H9 (cell line): ENCODE measurements at regions not wholly inside any gene's neighbourhood (a gene's known extent, or its start where the extent isn't known, plus 50 kb on each side); places are given as distances from the start of the nearest gene placed in this dataset.
"Not testable (repeated sequence)": the region's sequence is repeated elsewhere in the genome, so short reads cannot be mapped to it uniquely, and the experiment has no call there.

Source experiments
- DNase-seq: peaks from one replicate; pipeline ENCODE4 v3.0.0-alpha.2; 2017
- H2AFZ ChIP-seq: one replicate; pipeline ENCODE4 v1.6.1; 2013; ENCODE audit warnings: mild to moderate bottlenecking, low read length, control low read depth, moderate library complexity
- H2AK5ac ChIP-seq: 2 replicates; pipeline ENCODE4 v1.6.1; 2013; ENCODE audit warnings: low read length, control low read depth, mixed read lengths; ENCODE audit not compliant: insufficient read length
- H2BK120ac ChIP-seq: one replicate; pipeline ENCODE4 v1.6.1; 2013; ENCODE audit warnings: low read depth, mild to moderate bottlenecking, low read length, control low read depth, inconsistent platforms; ENCODE audit not compliant: poor library complexity, severe bottlenecking
- H2BK12ac ChIP-seq: 2 replicates; pipeline ENCODE4 v1.6.1; 2013; ENCODE audit warnings: low read length, control low read depth, mixed read lengths, low read depth; ENCODE audit not compliant: insufficient read length
- H2BK15ac ChIP-seq: 2 replicates; pipeline ENCODE4 v1.6.1; 2013; ENCODE audit warnings: low read depth, low read length, control low read depth
- H2BK20ac ChIP-seq: one replicate; pipeline ENCODE4 v1.6.1; 2013; ENCODE audit warnings: low read depth, mild to moderate bottlenecking, low read length, control low read depth, inconsistent platforms; ENCODE audit not compliant: poor library complexity, severe bottlenecking
- H2BK5ac ChIP-seq: 2 replicates; pipeline ENCODE4 v1.6.1; 2013; ENCODE audit warnings: low read length, control low read depth, mixed read lengths; ENCODE audit not compliant: insufficient read length
- H3K14ac ChIP-seq: 2 replicates; pipeline ENCODE4 v1.6.1; 2013; ENCODE audit warnings: low read length, control low read depth; ENCODE audit not compliant: insufficient read depth
- H3K18ac ChIP-seq: 2 replicates; pipeline ENCODE4 v1.6.1; 2013; ENCODE audit warnings: low read depth, mild to moderate bottlenecking, mixed read lengths, low read length, control low read depth; ENCODE audit not compliant: insufficient read length
- H3K23ac ChIP-seq: 2 replicates; pipeline ENCODE4 v1.6.1; 2013; ENCODE audit warnings: low read length, control low read depth, mixed read lengths, low read depth; ENCODE audit not compliant: insufficient read length
- H3K23me2 ChIP-seq: 2 replicates; pipeline ENCODE4 v1.6.1; 2013; ENCODE audit warnings: low read depth, mild to moderate bottlenecking, mixed read lengths, low read length, control low read depth; ENCODE audit not compliant: insufficient read length, poor library complexity, severe bottlenecking
- H3K27ac ChIP-seq: 2 replicates; pipeline ENCODE4 v1.5.1; 2013; ENCODE audit warnings: low read length, control low read depth, mixed read lengths, low read depth; ENCODE audit not compliant: insufficient read length
- H3K27me3 ChIP-seq: 2 replicates; pipeline ENCODE4 v1.6.1; 2013; ENCODE audit warnings: low read length, control low read depth, inconsistent platforms; ENCODE audit not compliant: insufficient read depth
- H3K4ac ChIP-seq: 2 replicates; pipeline ENCODE4 v1.6.1; 2013; ENCODE audit warnings: low read depth, mild to moderate bottlenecking, control low read depth, inconsistent platforms, low read length, moderate library complexity
- H3K4me1 ChIP-seq: 2 replicates; pipeline ENCODE4 v1.6.1; 2013; ENCODE audit warnings: low read length, control low read depth, inconsistent platforms; ENCODE audit not compliant: insufficient read depth
- H3K4me2 ChIP-seq: 2 replicates; pipeline ENCODE4 v1.6.1; 2013; ENCODE audit warnings: low read length, control low read depth, mixed read lengths; ENCODE audit not compliant: insufficient read length, insufficient read depth
- H3K56ac ChIP-seq: 2 replicates; pipeline ENCODE4 v1.6.1; 2013; ENCODE audit warnings: low read depth, mild to moderate bottlenecking, mixed read lengths, low read length, control low read depth; ENCODE audit not compliant: insufficient read length
- H3K79me1 ChIP-seq: 2 replicates; pipeline ENCODE4 v1.6.1; 2013; ENCODE audit warnings: low read depth, mild to moderate bottlenecking, moderate library complexity, low read length, control low read depth, inconsistent platforms; ENCODE audit not compliant: insufficient read depth, poor library complexity, severe bottlenecking
- H3K79me2 ChIP-seq: 2 replicates; pipeline ENCODE4 v1.6.1; 2013; ENCODE audit warnings: low read length, control low read depth, inconsistent platforms; ENCODE audit not compliant: insufficient read depth
- H3K9ac ChIP-seq: 2 replicates; pipeline ENCODE4 v1.6.1; 2013; ENCODE audit warnings: low read length, control low read depth, mixed read lengths; ENCODE audit not compliant: insufficient read length; ENCODE audit errors: extremely low read depth
- H3K9me3 ChIP-seq: one replicate; pipeline ENCODE4 v1.6.1; 2013; ENCODE audit warnings: low read depth, low read length, inconsistent platforms; ENCODE audit not compliant: control insufficient read depth
- H3T11ph ChIP-seq: one replicate; pipeline ENCODE4 v1.6.1; 2013; ENCODE audit warnings: mild to moderate bottlenecking, low read length, control low read depth, inconsistent platforms
- H4K20me1 ChIP-seq: one replicate; pipeline ENCODE4 v1.6.1; 2013; ENCODE audit not compliant: control insufficient read depth, insufficient read length, insufficient read depth
- H4K5ac ChIP-seq: 2 replicates; pipeline ENCODE4 v1.6.1; 2013; ENCODE audit warnings: low read depth, mild to moderate bottlenecking, mixed read lengths, low read length, control low read depth; ENCODE audit not compliant: insufficient read length
- H4K8ac ChIP-seq: replicated peaks from 2 replicates; pipeline ENCODE4 v1.6.1; 2013; ENCODE audit warnings: low read length, control low read depth, mixed read lengths, low read depth; ENCODE audit not compliant: insufficient read length
- H4K91ac ChIP-seq: 2 replicates; pipeline ENCODE4 v1.6.1; 2013; ENCODE audit warnings: low read depth, mild to moderate bottlenecking, moderate library complexity, mixed read lengths, low read length, control low read depth; ENCODE audit not compliant: insufficient read length
- H3K27ac Mint-ChIP-seq, 3 experiments: 2 replicates in 2 of 3; 3 replicates in 1 of 3; pipeline ENCODE4 v1.8.0; 2020 to 2021; ENCODE audit warnings: mixed read lengths in 3 of 3, mild to moderate bottlenecking in 1 of 3, moderate library complexity in 1 of 3
- H3K27me3 Mint-ChIP-seq: 2 replicates; pipeline ENCODE4 v1.8.0; 2021; ENCODE audit warnings: low read depth, mild to moderate bottlenecking, moderate library complexity, mixed read lengths
- H3K36me3 Mint-ChIP-seq, 3 experiments: 2 replicates in 2 of 3; 3 replicates in 1 of 3; pipeline ENCODE4 v1.8.0; 2020 to 2021; ENCODE audit warnings: low read depth in 3 of 3, mixed read lengths in 3 of 3; ENCODE audit not compliant: insufficient read depth in 1 of 3
- H3K4me1 Mint-ChIP-seq, 2 experiments: 2 replicates each; pipeline ENCODE4 v1.8.0; 2020; ENCODE audit warnings: mixed read lengths in 2 of 2
- H3K4me3 Mint-ChIP-seq, 2 experiments: 2 replicates in 1 of 2; 3 replicates in 1 of 2; pipeline ENCODE4 v1.8.0; 2020 to 2021; ENCODE audit warnings: mild to moderate bottlenecking in 2 of 2, mixed read lengths in 2 of 2, moderate library complexity in 1 of 2
- H3K9me3 Mint-ChIP-seq, 2 experiments: 2 replicates in 1 of 2; 3 replicates in 1 of 2; pipeline ENCODE4 v1.8.0; 2020; ENCODE audit warnings: mild to moderate bottlenecking in 2 of 2, mixed read lengths in 2 of 2, moderate library complexity in 1 of 2
- WGBS: extraction: QIAGEN DNeasy Blood & Tissue Kit; methylation state at CpG from one replicate; pipeline ENCODE4 v1.1.7; 2013; ENCODE audit warnings: missing lambda C conversion rate, low lambda C conversion rate, mixed read lengths; ENCODE audit not compliant: insufficient read length; ENCODE audit errors: extremely low coverage; 5-methylcytosine and 5-hydroxymethylcytosine counted together
- TF ChIP-seq, protein P1 (sequence below): fragments of 200-600 bp; sonication (generic); conservative IDR thresholded peaks from 3 replicates; pipeline ENCODE4 v1.8.0; 2021; ENCODE audit warnings: antibody characterized with exemption, mild to moderate bottlenecking

DNA sequence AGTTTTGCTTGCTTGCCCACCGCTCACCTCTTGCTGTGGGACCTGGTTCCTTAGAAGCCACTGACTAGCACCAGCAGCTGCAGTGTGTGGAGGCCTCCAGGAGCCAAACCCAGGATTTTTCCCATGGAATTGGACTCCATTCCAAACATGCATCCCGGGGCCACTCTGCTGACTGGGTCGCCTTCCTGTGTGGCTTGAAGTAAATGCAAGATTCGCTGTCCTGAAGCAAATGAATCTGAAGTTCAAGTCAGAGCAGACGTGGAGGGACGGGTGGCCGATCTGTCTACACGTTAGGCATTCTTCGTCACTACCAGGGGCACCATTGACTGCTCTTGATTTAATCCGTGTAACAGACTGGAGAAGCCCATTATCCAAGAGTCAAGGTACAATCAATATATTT lies 109.0 kb downstream of the SHOX start:
- no peak overlapping the region for H2BK120ac ChIP-seq
- TF ChIP-seq, protein P1, sequence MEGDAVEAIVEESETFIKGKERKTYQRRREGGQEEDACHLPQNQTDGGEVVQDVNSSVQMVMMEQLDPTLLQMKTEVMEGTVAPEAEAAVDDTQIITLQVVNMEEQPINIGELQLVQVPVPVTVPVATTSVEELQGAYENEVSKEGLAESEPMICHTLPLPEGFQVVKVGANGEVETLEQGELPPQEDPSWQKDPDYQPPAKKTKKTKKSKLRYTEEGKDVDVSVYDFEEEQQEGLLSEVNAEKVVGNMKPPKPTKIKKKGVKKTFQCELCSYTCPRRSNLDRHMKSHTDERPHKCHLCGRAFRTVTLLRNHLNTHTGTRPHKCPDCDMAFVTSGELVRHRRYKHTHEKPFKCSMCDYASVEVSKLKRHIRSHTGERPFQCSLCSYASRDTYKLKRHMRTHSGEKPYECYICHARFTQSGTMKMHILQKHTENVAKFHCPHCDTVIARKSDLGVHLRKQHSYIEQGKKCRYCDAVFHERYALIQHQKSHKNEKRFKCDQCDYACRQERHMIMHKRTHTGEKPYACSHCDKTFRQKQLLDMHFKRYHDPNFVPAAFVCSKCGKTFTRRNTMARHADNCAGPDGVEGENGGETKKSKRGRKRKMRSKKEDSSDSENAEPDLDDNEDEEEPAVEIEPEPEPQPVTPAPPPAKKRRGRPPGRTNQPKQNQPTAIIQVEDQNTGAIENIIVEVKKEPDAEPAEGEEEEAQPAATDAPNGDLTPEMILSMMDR = no peak
- no peak overlapping the region for H2AFZ ChIP-seq
- WGBS = no CpG with 5 or more reads among the region's 10 CpGs
- DNase-seq = no peak
- no peak overlapping the region for H3K9ac ChIP-seq
- H3K14ac ChIP-seq = no peak overlapping the region
- no peaks in the 10 kb centered on the region for H3K79me1 ChIP-seq
- H2BK15ac ChIP-seq = no peak overlapping the region
- H3K4me2 ChIP-seq = no peak overlapping the region
- H3K9me3 ChIP-seq = no peaks in the 10 kb centered on the region
- no peak overlapping the region for H4K91ac ChIP-seq
- H3K23ac ChIP-seq = no peak overlapping the region
- no peaks in the 10 kb centered on the region for H4K20me1 ChIP-seq
- H3K36me3 Mint-ChIP-seq = peaks cover 0 to 24% (median 8%) of the 10 kb centered on the region in 3 experiments
- H3K27me3 Mint-ChIP-seq = peaks cover 16% of the 10 kb centered on the region
- no peak overlapping the region for H4K5ac ChIP-seq
- H3K4me3 Mint-ChIP-seq = no peak overlapping the region
- no peak overlapping the region for H3K56ac ChIP-seq
- H2BK12ac ChIP-seq = no peak overlapping the region
- no peak overlapping the region for H4K8ac ChIP-seq
- peaks cover 19 to 26% of the 10 kb centered on the region in 2 experiments for H3K9me3 Mint-ChIP-seq
- peaks cover 2% of the 10 kb centered on the region; the same call in 1 of the 2 replicates for H3K79me2 ChIP-seq
- no peak overlapping the region for H3K18ac ChIP-seq
- H3K23me2 ChIP-seq = no peaks in the 10 kb centered on the region
- H3K27me3 ChIP-seq = no peaks in the 10 kb centered on the region
- no peak overlapping the region for H3T11ph ChIP-seq
- no peak overlapping the region for H2BK20ac ChIP-seq
- no peak overlapping the region for H3K27ac ChIP-seq
- no peak overlapping the region for H2AK5ac ChIP-seq
- H3K4me1 Mint-ChIP-seq = peaks cover 3 to 9% of the 10 kb centered on the region in 2 experiments; a peak in 3 of 4 replicates
- H3K4me1 ChIP-seq = no peaks in the 10 kb centered on the region
- no peak overlapping the region for H3K4ac ChIP-seq
- H3K27ac Mint-ChIP-seq = no peak overlapping the region
- no peak overlapping the region for H2BK5ac ChIP-seq

DNA sequence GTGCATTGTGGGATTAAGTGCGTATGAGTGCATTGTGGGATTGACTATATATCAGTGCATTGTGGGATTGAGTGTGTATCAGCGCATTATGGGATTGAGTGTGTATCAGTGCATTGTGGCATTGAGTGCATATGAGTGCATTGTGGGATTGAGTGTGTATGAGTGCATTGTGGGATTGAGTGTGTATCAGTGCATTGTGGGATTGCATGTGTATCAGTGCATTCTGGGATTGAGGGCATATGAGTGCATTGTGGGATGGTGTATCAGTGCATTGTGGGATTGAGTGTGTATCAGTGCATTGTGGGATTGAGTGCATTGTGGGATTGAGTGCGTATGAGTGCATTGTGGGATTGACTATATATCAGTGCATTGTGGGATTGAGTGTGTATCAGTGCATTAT lies 106.4 kb downstream of the SHOX start:
- H2BK5ac ChIP-seq, H3K18ac ChIP-seq, H3K4ac ChIP-seq, H3K79me1 ChIP-seq, H3K36me3 Mint-ChIP-seq, H2AFZ ChIP-seq, DNase-seq, H2BK20ac ChIP-seq, H2BK12ac ChIP-seq, H3K79me2 ChIP-seq, H3K56ac ChIP-seq, H2AK5ac ChIP-seq, H4K20me1 ChIP-seq, H3K14ac ChIP-seq, H3T11ph ChIP-seq, H3K23ac ChIP-seq, H3K9ac ChIP-seq, H4K8ac ChIP-seq, H3K9me3 Mint-ChIP-seq, H3K27ac Mint-ChIP-seq, H3K9me3 ChIP-seq, H3K27ac ChIP-seq, H3K27me3 ChIP-seq, H2BK15ac ChIP-seq, H2BK120ac ChIP-seq, H3K4me1 ChIP-seq, H4K5ac ChIP-seq, H4K91ac ChIP-seq, H3K4me2 ChIP-seq, H3K23me2 ChIP-seq, H3K4me3 Mint-ChIP-seq: not testable (repeated sequence)
- peaks cover 6 to 14% of the 10 kb centered on the region in 2 experiments; a peak in 3 of 4 replicates for H3K4me1 Mint-ChIP-seq
- WGBS = no CpG with 5 or more reads among the region's 3 CpGs
- H3K27me3 Mint-ChIP-seq = peaks cover 14% of the 10 kb centered on the region
